Mesenchymal stem cell (in vitro differentiated cells and primary cell): ENCODE measurements at regions not wholly inside any gene's neighbourhood (a gene's known extent, or its start where the extent isn't known, plus 50 kb on each side); places are given as distances from the start of the nearest gene placed in this dataset.

Experiments
- DNase-seq: peaks from one replicate; pipeline ENCODE4 v3.0.0-alpha.2; 2013
- H2AFZ ChIP-seq: one replicate; pipeline ENCODE4 v1.6.1; 2013; ENCODE audit warnings: low read depth, mild to moderate bottlenecking, control low read depth, inconsistent platforms, low read length, moderate library complexity
- H2AK5ac ChIP-seq: 2 replicates; pipeline ENCODE4 v1.6.1; 2013; ENCODE audit warnings: low read length, moderate library complexity, mild to moderate bottlenecking, inconsistent platforms; ENCODE audit not compliant: severe bottlenecking
- H2BK120ac ChIP-seq: one replicate; pipeline ENCODE4 v1.6.1; 2013; ENCODE audit warnings: low read depth, mild to moderate bottlenecking, inconsistent platforms, low read length, moderate library complexity
- H2BK12ac ChIP-seq, 2 experiments: one replicate each; pipeline ENCODE4 v1.6.1; 2013; ENCODE audit warnings: inconsistent platforms in 2 of 2, low read length in 2 of 2, mild to moderate bottlenecking in 2 of 2, moderate library complexity in 2 of 2, control low read depth in 1 of 2
- H2BK15ac ChIP-seq: one replicate; pipeline ENCODE4 v1.6.1; 2013; ENCODE audit warnings: mild to moderate bottlenecking, low read depth, inconsistent platforms; ENCODE audit not compliant: poor library complexity, severe bottlenecking
- H2BK5ac ChIP-seq: 2 replicates; pipeline ENCODE4 v1.6.1; 2013; ENCODE audit warnings: low read depth, mild to moderate bottlenecking, low read length, control low read depth, inconsistent platforms; ENCODE audit not compliant: poor library complexity, severe bottlenecking
- H3K14ac ChIP-seq, 2 experiments: one replicate each; pipeline ENCODE4 v1.6.1; 2013; ENCODE audit warnings: inconsistent platforms in 2 of 2, low read length in 2 of 2, control low read depth in 1 of 2, mild to moderate bottlenecking in 1 of 2, moderate library complexity in 1 of 2
- H3K18ac ChIP-seq, 2 experiments: one replicate each; pipeline ENCODE4 v1.6.1; 2013; ENCODE audit warnings: inconsistent platforms in 2 of 2, low read length in 2 of 2, control low read depth in 1 of 2, low read depth in 1 of 2, mild to moderate bottlenecking in 1 of 2
- H3K23ac ChIP-seq, 2 experiments: one replicate each; pipeline ENCODE4 v1.6.1; 2013; ENCODE audit warnings: inconsistent platforms in 2 of 2, low read length in 2 of 2, mild to moderate bottlenecking in 2 of 2, moderate library complexity in 2 of 2, control low read depth in 1 of 2
- H3K27ac ChIP-seq: 2 replicates; pipeline ENCODE4 v1.5.1; 2013; ENCODE audit warnings: mild to moderate bottlenecking, moderate library complexity, low read length, control low read depth, inconsistent platforms; ENCODE audit not compliant: poor library complexity, severe bottlenecking
- H3K27me3 ChIP-seq, 2 experiments: 2 replicates each; pipeline versions ENCODE4 v1.6.1 to v1.7.0; 2013; ENCODE audit warnings: low read length in 2 of 2, mild to moderate bottlenecking in 2 of 2, moderate library complexity in 2 of 2, control low read depth in 1 of 2, inconsistent platforms in 1 of 2; ENCODE audit not compliant: control insufficient read depth in 1 of 2, insufficient read depth in 1 of 2
- H3K36me3 ChIP-seq, 2 experiments: 2 replicates each; pipeline versions ENCODE4 v1.6.1 to v1.7.0; 2013; ENCODE audit warnings: low read length in 2 of 2, control low read depth in 1 of 2, inconsistent platforms in 1 of 2, low read depth in 1 of 2, mild to moderate bottlenecking in 1 of 2; ENCODE audit not compliant: insufficient read depth in 2 of 2, control insufficient read depth in 1 of 2
- H3K4ac ChIP-seq, 2 experiments: one replicate each; pipeline ENCODE4 v1.6.1; 2013; ENCODE audit warnings: inconsistent platforms in 2 of 2, low read length in 2 of 2, mild to moderate bottlenecking in 2 of 2, moderate library complexity in 2 of 2, control low read depth in 1 of 2, low read depth in 1 of 2
- H3K4me1 ChIP-seq: 2 replicates; pipeline ENCODE4 v1.6.1; 2013; ENCODE audit warnings: low read depth, low read length, control low read depth; ENCODE audit not compliant: control insufficient read depth, insufficient read depth
- H3K4me2 ChIP-seq: 2 replicates; pipeline ENCODE4 v1.6.1; 2013; ENCODE audit warnings: low read length, mild to moderate bottlenecking, inconsistent platforms; ENCODE audit not compliant: poor library complexity, severe bottlenecking
- H3K4me3 ChIP-seq, 2 experiments: 2 replicates each; pipeline versions ENCODE4 v1.5.1 to v1.7.0; 2013; ENCODE audit warnings: low read length in 2 of 2, mild to moderate bottlenecking in 2 of 2, control low read depth in 1 of 2, low read depth in 1 of 2; ENCODE audit not compliant: insufficient read depth in 1 of 2
- H3K79me1 ChIP-seq: replicated peaks from 2 replicates; pipeline ENCODE4 v1.6.1; 2013; ENCODE audit warnings: mild to moderate bottlenecking, control low read depth, low read length, inconsistent platforms; ENCODE audit not compliant: poor library complexity, severe bottlenecking
- H3K9ac ChIP-seq: 2 replicates; pipeline ENCODE4 v1.7.0; 2013; ENCODE audit warnings: mild to moderate bottlenecking, low read length, moderate library complexity
- H3K9me3 ChIP-seq: 2 replicates; pipeline ENCODE4 v1.7.0; 2013; ENCODE audit warnings: mild to moderate bottlenecking, low read length; ENCODE audit not compliant: control insufficient read depth
- H4K8ac ChIP-seq: one replicate; pipeline ENCODE4 v1.6.1; 2013; ENCODE audit warnings: inconsistent platforms, mild to moderate bottlenecking, low read length, moderate library complexity
- H4K91ac ChIP-seq: one replicate; pipeline ENCODE4 v1.6.1; 2013; ENCODE audit warnings: mild to moderate bottlenecking, low read length, inconsistent platforms
- WGBS: methylation state at CpG from one replicate; pipeline ENCODE4 v1.1.7; 2013; ENCODE audit warnings: mixed read lengths; 5-methylcytosine and 5-hydroxymethylcytosine counted together

- Histone ChIP-seq H3K23ac (no peak overlapping the region), H2AFZ (no peak overlapping the region), H4K8ac (no peak overlapping the region), H3K27me3 (peaks cover 32 to 41% of the 10 kb centered on the region in 2 experiments), H3K9me3 (peaks cover 4% of the 10 kb centered on the region), H3K27ac (no peak overlapping the region), H3K4me1 (no peaks in the 10 kb centered on the region), H3K14ac (no peak overlapping the region), H2BK120ac (no peak overlapping the region), H4K91ac (peak overlapping the region; percentile 56), H3K9ac (no peak overlapping the region), H3K4me2 (no peak overlapping the region), H2BK5ac (no peak overlapping the region), H2BK15ac (no peak overlapping the region), H3K79me1 (no peaks in the 10 kb centered on the region), H3K18ac (no peak overlapping the region), H2BK12ac (no peak overlapping the region), H3K36me3 (no peaks in the 10 kb centered on the region), H3K4ac (no peak overlapping the region), H2AK5ac (no peak overlapping the region), H3K4me3 (no peak overlapping the region)
- 78% methylated on average over 22 of the region's 22 CpGs for WGBS
- DNase-seq = no peak
These were observed 95.7 kb downstream of the YTHDF1 start for GRCh38 chr20:63119963-63120807.

GRCh38 chr20:63119121-63119962 lies 96.6 kb downstream of the YTHDF1 start:
- 70% methylated on average over 23 of the region's 23 CpGs for WGBS
- no peak overlapping the region for H3K18ac ChIP-seq

GRCh38 chr20:63118303-63119120 lies 97.4 kb downstream of the YTHDF1 start:
- no peak overlapping the region for H3K4me3 ChIP-seq
- no peak overlapping the region for H4K8ac ChIP-seq
- DNase-seq = no peak
- H4K91ac ChIP-seq = no peak overlapping the region
- H3K79me1 ChIP-seq = no peaks in the 10 kb centered on the region
- H3K4me1 ChIP-seq = no peaks in the 10 kb centered on the region
- H2BK5ac ChIP-seq = no peak overlapping the region
- H3K9me3 ChIP-seq = peaks cover 4% of the 10 kb centered on the region
- no peak overlapping the region for H3K18ac ChIP-seq
- H3K27ac ChIP-seq = no peak overlapping the region
- H3K14ac ChIP-seq = no peak overlapping the region
- WGBS = 90% methylated on average over 35 of the region's 38 CpGs
- H3K27me3 ChIP-seq = peaks cover 35 to 51% of the 10 kb centered on the region in 2 experiments
- no peaks in the 10 kb centered on the region for H3K36me3 ChIP-seq
- no peak overlapping the region for H3K9ac ChIP-seq
- H2BK15ac ChIP-seq = no peak overlapping the region
- no peak overlapping the region for H2AK5ac ChIP-seq
- no peak overlapping the region for H3K4me2 ChIP-seq
- H2AFZ ChIP-seq = no peak overlapping the region
- H2BK120ac ChIP-seq = no peak overlapping the region
- no peak overlapping the region for H2BK12ac ChIP-seq
- H3K4ac ChIP-seq = no peak overlapping the region
- peak overlapping the region in 1 of 2 experiments; percentile 52 for H3K23ac ChIP-seq

More at GRCh38 chr20:63119121-63119962, 96.6 kb downstream of the YTHDF1 start:
- no peak overlapping the region for H2AK5ac ChIP-seq
- no peak overlapping the region for H2BK5ac ChIP-seq
- no peak overlapping the region for H2BK15ac ChIP-seq
- no peak overlapping the region for H3K4me2 ChIP-seq
- H4K8ac ChIP-seq = no peak overlapping the region
- H3K4me3 ChIP-seq = no peak overlapping the region
- no peak overlapping the region for H3K23ac ChIP-seq
- H3K4me1 ChIP-seq = no peaks in the 10 kb centered on the region
- H2BK12ac ChIP-seq = no peak overlapping the region
- H3K79me1 ChIP-seq = no peaks in the 10 kb centered on the region
- H4K91ac ChIP-seq = no peak overlapping the region
- H2BK120ac ChIP-seq = no peak overlapping the region
- H3K9ac ChIP-seq = no peak overlapping the region
- peaks cover 4% of the 10 kb centered on the region for H3K9me3 ChIP-seq
- H3K36me3 ChIP-seq = no peaks in the 10 kb centered on the region
- no peak overlapping the region for H3K4ac ChIP-seq
- no peak for DNase-seq
- no peak overlapping the region for H2AFZ ChIP-seq
- H3K14ac ChIP-seq = no peak overlapping the region
- H3K27me3 ChIP-seq = peaks cover 32 to 45% of the 10 kb centered on the region in 2 experiments
- no peak overlapping the region for H3K27ac ChIP-seq
